ENCODE measurements at regions not wholly inside any gene's neighbourhood (a gene's known extent, or its start where the extent isn't known, plus 50 kb on each side); places are given as distances from the start of the nearest gene placed in this dataset.

DNA sequence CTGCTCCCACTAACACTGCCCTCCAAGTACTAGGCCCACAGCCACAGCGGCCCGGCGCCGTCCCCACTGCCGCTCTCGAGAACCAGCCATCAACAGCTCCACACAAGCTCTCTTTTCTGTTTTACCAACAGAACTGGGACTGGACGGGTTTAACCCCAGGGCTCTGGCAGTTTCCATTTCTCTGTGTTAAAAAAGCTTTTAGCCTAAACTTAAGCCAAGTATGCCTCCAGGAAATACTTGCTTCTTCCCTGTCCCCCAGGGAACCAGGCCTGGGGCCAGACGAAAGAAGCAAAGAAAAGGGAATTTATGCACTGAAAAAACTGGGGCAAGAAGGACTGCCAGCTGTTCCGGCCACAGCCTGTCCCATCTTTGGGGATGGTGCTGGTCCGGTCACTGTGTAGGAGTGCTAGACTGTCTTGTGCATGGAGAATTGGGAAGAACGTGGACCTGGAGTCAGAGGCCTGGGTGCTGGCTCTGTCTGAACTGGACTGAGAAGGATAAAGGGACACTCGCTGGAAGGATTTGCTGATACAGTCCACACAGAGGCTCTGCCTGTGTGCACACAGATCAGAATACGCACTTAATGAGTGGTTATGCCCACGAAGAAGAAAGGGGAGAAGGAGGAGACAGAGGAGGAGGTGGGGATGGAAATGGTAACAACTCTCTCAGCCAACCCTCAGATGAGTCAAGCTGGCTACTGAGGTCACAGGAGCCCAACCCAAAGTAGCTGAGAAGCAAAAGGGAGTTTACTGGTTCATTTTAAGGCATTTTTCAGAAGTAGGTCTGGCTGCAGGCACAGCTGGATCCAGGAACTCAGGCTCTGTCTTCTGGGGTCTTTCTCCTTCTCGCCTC lies 254.4 kb upstream of the PMEPA1 start:
- peak in 1 of 3 experiments; percentile 15 for DNase-seq

DNA sequence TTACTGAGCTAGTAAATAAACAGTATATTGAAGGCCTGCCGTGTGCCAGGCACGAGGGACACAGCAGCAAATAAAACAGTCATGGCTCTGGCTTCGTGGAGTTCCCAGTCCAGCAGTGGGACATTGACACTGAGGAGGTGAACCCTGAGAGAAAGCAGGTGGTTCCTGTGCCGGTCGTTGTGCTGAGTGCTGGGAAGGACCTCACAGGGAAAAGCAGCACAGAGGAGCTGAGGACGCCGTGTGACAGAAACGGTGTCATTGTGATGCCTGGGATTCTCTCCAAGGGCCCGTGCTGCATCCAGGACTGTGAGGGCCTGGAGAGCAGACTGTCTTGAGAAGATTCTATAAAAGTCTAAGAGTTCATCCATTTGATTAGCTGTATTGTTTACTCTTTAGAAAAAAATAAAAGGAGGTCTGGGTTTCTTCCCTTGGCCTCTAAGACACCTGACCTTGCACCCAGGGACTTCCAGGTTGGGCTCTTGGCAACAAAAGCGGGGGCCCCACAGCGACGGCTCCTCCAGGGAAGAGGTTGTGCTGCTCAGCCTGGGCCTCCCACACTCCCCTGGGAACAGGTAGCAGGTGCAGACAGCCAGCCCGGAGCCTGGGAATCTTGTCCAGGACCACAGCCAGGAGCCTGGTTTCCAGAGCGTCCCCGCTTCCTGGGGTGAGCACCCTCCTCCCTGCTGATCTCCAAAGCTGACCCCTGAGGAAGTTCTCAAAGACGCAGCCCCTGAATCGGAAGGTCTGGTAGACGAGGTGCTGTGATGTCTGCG lies 251.2 kb upstream of the PMEPA1 start:
- DNase-seq: peak in 2 of 3 experiments; percentile 37 to 61

DNA sequence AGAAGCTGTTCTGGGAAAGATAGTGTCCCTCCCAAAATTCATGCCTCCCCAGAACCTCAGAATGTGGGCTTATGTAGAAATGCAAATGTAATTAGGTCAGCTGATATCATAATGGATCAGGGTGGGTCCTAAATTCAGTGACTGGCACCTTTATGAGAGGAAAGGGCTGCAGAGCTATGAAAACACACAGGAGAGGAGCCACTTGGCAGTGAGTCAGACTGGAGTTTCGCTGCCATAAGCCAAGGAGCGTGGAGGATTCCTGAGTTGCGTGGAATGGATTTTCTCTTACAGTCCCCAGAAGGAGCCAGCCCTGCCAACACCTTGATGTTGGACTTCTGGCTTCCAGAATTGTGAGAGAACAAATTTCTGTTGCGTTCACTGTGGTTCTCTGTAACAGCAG lies 249.8 kb upstream of the PMEPA1 start:
- DNase-seq: no peak

DNA sequence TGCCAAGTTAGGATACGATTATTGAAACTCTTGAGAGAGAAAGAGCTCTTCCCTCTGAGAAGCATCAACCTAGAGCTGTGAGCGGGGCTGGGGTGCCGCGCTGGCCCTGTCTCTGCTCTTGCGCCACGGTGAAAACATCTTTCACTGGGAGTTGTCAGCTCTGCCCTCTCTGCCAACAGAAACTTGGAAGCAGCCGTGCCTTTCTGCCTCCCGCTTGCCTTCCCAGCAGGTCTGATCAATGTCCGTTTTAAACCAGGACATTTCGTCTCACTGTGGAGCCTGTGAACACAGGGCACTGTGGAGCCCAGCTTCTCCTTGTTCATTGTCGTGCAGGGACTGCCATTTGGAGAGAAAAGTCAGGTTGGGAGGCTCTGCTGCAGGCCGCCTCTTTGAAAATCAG lies 249.2 kb upstream of the PMEPA1 start:
- DNase-seq: no peak

DNA sequence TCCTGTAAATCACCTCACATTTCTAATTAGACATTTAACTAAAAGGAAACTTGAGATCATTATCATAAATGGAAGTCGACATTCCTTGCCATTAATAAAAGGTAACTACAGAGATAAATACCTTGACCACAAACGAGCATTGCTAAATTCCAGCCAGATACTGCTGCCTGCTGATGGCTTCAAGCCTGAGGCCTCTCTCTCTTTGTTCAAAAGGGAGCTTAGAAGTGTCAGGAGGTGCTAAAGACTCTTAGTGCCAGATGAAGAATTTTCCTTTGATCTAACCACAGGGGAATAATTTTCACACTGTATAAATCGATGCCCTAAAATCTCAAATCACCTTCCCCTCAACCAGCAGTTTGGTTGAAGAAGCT lies 248.2 kb upstream of the PMEPA1 start:
- peak in 1 of 3 experiments; percentile 49 for DNase-seq

DNA sequence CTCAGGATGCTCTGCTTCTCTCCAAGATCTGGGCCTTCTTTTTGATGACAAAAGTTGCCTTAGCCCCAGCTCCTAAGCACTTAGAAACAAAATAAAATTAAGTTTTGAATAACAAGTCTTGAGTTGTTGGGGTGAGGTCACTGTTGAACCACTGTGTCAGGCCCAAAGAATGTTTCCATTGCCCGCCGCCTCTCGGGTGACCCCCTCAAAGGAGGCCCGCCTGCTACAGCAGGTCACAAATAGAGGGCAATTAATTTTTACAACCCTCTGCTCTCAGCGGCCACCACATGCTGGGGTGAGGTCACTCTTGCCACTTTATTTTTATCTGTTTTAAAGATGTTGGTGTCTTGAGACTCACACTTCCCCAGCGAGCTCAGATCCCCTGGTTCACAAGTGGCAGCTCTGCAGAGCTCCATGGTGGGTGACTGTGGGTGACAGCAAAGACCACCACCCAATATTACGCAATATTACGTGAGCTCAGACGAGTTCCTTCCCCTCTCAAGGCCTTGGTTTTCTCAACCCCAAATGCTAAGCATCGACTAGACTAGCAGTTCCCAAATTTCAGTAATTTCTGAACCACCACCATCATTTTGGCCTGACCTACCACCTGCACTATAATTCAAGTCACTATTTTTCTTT lies 247.7 kb upstream of the PMEPA1 start:
- DNase-seq: peak in 2 of 3 experiments; percentile 39 to 69

DNA sequence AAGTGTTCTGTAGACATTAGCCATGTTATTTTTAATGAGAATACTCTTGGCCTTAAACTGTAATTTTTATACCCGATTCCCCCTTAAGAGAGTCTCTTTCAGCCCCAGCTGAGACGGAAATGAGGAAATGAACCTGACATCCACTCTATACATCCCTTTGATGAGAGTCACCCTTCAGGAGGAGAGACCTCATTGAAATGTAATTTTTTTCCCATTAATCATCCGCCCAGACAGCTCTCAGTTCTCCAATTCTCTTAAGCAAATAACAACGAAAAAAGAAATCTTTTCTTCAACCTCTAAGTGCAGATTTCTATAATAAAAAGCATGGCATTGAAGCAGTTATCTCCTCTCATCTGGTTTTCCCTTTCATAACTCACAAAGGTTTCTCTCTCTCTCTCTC lies 243.8 kb upstream of the PMEPA1 start:
- peak; percentile 21 to 81 (median 33) for DNase-seq

DNA sequence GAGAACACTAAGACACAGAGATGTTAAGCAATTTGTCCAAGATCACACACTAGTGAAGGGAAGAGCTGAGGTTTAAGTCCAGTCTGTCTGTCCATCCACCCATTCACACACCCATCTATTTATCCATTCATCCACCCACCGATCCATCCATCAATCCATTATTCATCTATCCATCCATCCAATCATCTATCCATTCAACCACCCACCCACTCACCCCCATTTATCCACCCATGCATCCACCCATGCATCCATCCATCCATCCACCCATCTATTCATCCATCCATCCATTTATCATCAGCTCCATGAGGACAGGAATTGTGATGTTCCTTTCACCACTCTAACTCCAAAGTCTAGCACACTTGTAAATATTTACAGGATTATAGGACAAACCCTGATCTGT lies 242.3 kb upstream of the PMEPA1 start:
- no peak for DNase-seq

DNA sequence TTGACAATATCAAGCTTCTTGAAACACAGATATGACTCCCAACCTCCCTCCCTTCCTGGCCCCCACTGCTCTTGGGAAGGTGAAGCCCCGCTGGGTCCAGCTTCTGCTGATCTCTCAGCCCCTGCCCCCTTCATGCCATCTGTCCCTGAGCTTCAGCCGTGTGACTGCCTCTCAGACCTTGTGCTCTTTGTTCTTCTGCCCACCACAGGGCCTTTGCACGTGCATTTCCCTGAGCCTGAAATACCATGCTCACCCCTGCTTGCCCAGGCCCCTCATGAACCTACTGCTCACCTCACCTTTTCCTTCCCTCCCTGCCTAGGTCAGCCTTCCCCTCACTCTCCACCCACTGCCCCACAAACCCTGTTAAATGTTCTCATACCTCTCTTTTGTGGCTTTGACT lies 241.7 kb upstream of the PMEPA1 start:
- no peak for DNase-seq

DNA sequence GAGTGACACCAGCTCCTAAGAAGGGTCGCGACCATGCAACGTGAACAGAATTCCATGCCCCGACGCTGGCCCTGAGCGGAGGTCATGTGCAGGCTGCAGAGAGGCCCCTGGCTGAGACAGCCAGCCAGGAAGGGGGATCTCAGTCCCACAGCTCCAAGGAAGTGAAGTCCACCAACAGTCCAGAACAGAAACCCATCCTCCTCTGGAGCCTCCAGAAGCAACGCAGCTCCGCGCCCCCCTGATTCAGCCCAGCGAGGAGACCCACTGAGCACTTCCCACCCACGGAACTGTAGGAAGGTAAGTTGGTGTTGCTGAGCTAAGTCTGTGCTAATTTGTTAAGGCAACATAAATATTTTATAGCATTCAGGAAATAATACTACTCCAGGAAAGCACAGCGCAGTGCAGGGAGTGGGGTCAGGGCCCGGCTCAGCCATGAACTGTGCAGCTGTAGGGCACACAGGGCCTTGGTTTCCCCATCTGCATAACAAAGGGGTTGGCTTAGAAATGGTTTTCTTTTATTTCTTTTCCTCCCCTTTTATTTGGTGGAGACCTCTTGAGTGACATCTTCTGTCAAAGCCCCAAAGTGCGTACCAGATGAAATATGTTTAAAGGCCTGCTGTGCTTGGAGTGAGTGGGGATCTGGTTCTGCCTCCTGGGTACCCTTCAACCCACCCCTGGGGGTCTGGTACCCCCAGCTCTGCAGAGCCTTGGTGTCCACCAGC lies 241.1 kb upstream of the PMEPA1 start:
- DNase-seq: no peak

DNA sequence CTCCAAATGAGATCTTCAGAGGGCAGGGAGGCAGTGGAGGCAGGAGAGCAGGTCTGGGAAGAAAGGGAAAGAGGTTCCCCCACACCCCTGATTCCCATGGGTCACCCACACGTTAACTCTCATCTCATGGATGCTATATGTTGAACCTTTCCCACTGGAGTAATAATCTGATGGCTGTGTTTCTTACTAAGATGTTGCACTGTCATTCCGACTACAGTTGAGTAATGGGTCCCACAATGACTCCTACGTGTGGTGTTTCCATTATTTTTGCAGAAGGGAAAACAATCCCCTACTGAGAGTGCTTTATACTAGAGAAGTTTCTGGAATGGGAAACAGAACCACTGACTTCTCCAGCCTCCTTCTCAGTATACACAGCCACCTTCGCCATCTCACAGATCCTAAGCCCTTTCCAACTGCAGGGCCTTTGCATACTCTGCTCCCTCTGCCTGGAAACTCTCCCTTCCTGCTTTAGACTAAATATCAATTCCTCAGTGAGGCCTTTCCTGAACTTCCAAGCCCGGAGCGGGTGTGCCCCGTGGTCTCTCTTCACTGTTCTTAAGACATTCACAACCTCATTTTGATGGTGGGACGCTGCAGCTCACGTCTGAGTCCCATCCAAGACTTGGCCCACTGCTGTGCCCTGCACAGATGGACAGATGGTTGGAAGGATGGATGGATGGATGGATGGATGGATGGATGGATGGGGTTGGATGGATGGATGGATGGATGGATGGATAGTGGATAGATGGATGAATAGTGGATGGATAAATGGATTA lies 238.6 kb upstream of the PMEPA1 start:
- no peak for DNase-seq

DNA sequence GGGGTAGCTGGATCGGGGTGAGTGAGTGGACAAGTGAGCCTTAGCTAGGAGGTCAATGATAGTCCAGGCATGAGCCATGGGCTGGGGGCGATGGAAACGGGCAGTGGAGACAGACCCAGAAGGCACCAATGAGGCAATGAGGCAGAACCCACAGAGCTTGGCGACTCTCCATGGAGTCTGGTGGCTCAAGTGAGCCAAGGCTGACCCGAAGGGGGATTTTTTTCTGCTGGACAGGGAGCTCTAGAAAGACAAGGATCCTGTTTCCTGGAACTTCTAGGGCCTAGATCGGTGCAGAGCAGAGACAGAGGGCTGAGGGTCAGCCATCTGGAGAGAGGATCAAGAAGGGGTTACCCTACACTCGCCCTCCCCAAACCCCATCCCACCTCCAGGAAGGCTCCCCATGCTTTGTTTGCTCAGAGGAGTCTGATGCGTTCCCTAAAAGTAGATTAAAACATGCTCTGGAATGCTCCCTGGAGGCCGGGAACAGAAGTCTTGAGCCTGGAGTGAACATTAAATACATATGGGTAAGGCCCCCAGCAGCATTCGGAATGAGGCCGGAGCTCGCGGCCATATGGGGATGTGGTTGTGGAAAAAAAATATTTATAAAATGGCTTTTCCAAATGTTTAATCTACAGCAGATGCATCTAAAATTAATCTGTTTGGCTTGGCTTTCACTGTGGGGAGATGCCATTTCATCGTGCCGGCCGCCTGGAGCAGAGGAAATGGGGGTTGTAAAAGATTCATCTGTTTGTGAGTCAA lies 237.8 kb upstream of the PMEPA1 start:
- no peak for DNase-seq

DNA sequence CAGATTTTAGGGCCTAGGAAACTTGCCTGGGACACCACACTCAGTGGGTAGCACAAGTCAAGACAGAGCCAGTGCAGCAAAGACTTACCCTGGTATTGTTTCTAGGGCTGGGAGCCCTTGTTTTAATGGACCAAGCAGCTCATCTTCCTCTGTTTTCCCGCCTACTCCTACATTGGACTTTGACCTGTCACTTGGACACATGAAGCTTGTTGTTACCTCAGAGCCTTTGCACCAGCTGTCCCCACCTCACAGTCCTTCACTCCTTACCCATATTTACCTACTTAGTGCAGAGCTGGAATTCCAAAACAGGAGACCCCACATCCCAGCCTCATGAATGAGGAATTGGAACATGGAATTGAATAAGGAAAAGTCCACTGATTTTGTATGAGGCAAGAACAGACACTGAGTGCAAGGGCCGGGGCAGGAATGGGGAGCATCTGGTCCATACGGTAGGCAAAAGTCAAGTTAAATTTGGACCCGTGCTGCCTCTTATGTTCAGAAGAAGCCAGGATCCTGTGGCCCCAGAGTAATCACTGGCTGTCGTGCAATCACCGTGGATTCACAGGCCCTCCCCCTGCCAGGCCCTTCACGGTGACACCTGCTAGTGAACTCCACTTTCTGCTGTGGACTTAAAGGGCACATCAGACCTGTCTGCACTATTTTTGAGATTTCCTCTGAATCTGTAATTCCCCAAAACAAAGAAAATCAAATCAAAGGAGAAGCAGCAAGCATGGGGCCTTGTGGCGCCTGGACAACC lies 236.9 kb upstream of the PMEPA1 start:
- DNase-seq: no peak

DNA sequence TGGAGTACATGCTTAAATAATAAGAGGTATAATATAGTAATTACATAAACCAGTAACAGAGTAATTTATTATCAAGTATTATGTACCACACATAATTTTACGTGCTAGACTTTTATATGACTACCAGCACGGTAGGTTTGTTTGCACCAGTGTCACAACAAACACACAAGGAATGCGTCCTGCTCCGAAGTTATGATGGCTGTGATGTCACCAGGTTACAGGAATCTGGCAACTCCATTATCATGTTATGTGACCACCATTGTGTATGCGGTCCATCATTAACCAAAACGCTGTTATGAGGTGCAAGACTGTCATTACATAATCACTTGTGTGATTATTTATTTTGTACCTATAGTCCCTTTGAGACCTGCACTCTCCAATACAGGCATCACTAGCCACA lies 235.2 kb upstream of the PMEPA1 start:
- DNase-seq: no peak

DNA sequence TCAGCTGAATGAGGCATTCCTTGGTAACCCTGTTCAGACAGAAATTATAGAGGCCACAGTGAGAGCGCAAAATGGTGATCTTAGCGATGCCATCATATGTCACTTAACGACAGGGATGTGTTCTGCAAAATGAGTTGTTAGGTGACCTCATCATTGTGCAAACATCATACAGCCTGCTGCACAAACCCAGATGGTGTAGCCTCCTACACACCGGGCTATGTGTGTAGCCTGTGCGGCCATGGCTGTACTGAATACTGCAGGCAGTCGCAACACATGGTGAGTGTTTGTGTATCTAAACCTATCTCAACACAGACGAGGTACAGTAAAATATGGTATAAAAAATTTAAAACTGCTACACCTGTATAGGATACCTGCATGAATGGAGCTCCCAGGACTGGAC lies 234.1 kb upstream of the PMEPA1 start:
- peak in 1 of 3 experiments; percentile 27 for DNase-seq

DNA sequence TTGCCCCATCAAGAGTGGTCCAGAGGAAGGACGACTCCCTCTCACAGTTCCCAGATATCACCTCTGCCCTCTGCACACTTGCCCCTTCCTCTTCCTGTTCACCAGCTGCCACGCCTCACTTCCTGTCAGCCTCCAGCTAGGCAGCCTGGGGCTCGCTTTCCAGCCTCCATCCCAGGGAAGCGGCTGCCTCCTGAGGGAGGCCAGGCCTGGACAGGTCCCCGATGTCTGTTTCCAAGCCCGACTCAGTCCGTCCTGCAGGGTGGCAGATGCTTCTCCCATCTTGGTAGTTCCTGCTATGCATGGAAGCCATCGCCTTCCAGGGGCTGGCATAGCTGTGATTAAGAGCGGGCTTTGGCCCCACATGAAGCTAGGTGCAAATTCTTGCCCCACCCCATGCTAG lies 233.5 kb upstream of the PMEPA1 start:
- no peak for DNase-seq

DNA sequence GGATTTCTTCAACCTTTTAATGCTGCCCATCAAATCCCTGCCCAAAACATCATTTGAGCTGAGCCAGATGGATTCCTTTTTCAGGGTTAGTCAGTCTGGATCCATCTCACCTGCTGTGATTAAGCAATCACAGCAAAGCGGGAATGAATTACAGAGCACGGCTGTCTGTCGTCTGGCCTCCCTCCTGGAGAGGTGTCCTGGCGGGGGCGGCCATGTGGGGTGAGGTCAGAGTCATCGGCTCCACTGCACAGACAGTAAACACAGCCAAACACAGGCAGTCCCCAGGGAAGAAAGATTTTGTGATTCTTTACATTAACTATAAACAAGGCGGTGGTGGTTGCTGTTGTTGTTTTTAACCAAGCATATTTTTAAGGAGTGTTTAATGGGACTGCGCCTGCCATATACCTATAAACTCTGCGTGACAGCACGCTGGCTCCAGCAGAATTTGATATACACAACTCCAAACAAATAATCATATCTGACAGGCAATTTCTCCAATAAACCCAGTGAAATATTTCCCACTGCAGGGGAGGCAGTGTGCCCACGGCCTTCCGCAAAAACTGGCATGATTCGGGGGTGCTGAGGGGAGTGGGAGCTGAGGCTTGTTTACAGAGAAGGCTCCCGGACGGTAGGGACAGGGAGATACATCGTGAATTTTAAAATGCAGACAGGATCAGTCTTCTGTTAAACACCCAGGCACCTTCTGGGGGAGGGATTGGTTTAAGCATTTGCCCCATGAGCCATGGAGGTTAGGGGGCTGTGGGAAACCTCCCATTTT lies 232.0 kb upstream of the PMEPA1 start:
- peak in 2 of 3 experiments; percentile 81 to 92 for DNase-seq

DNA sequence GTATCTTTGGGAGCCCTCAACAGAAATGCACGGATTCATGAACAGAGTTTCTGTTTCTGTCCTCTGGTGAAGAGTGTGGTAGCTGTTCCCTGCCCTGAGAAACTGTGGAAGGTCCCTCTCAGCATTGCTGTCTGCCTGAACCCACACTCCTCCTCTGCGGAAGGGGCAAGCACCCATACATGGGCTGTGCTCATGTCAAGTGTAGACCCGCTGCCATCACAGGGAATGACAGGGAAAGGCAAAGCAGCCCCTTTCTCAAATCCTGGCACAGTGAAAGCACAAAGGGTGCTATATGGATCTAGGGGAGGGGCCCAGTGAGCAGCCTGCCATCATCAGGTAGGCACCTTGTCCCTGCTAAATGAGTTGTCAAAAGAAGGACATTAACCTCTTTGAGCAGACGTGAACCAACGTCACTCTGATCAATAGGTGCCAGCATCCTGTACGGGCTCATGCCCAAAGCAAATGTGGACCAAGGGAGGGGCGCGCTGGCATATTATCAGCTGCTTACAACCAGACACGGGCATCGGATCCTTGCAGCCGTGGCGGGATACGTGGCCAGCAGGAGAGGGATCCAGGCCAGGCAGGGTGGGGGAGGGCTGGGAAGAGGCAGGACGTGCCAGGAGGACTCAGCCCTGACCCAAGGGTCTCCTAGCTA lies 231.2 kb upstream of the PMEPA1 start:
- DNase-seq: no peak

DNA sequence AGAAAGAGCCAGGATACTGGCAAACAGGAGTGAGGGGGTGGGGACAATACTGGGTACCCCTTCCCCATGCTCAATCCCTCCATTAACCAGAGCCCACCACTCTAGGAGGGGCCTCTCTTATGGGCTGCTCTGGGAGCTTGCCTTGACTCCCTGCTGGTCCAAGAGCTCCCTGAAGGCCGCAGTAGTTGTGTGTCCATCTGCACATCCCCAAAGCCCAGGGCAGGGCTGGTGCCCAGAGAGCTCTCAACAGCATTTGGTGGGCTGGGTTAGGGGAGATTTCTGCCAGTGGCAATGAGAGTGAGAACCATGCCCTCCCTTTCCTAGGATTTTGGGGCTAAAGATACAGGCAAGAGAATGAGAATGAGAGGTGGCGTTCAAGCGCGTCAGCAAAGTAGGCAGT lies 230.6 kb upstream of the PMEPA1 start:
- DNase-seq: no peak

All from NCI-H1417 (cell line).